ENCODE measurements at regions not wholly inside any gene's neighbourhood (a gene's known extent, or its start where the extent isn't known, plus 50 kb on each side); places are given as distances from the start of the nearest gene placed in this dataset.

- DNase-seq, result no peak
- H3K27me3 ChIP-seq (replicated peaks in 2 of 5; ENCODE audit: control insufficient read depth in 4 of 5, insufficient read depth in 5 of 5, low read length in 4 of 5), result no peaks in the 10 kb centered on the region
- H3K36me3 ChIP-seq (ENCODE audit: control insufficient read depth in 4 of 4, insufficient read depth in 4 of 4, low read length in 3 of 4), result no peaks in the 10 kb centered on the region
- peaks cover 0 to 3% (median 2%) of the 10 kb centered on the region in 4 experiments for H3K4me1 ChIP-seq (ENCODE audit: control extremely low read depth in 1 of 4, control insufficient read depth in 4 of 4, insufficient read depth in 4 of 4, low read length in 3 of 4)
- no peaks in the 10 kb centered on the region for H3K9me3 ChIP-seq (ENCODE audit: control extremely low read depth in 1 of 5, control insufficient read depth in 4 of 5, insufficient read depth in 2 of 5, low read depth in 1 of 5, low read length in 4 of 5)
- H3K4me3 ChIP-seq (ENCODE audit: control insufficient read depth in 1 of 7, extremely low read depth in 1 of 7, insufficient read depth in 4 of 7, low read depth in 2 of 7, low read length in 6 of 7), result no peak overlapping the region
- POLR2A ChIA-PET, result no interaction called here
- H3K27ac ChIP-seq (ENCODE audit: insufficient read depth in 1 of 2, low read depth in 1 of 2, low read length in 2 of 2, poor library complexity in 1 of 2, severe bottlenecking in 2 of 2), result no peak overlapping the region
- CTCF ChIA-PET, result no interaction called here
- 100% methylated on average over 1 of the region's 2 CpGs for whole genome bisulfite sequencing (ENCODE audit: insufficient coverage)
Measured at GRCh38 chr11:96466607-96467006, 76.8 kb downstream of the JRKL start.

- 86% methylated on average over 3 of the region's 3 CpGs for WGBS (ENCODE audit: insufficient coverage)
- peaks cover 0 to 15% (median 5%) of the 10 kb centered on the region in 5 experiments for H3K9me3 ChIP-seq (ENCODE audit: control extremely low read depth in 1 of 5, control insufficient read depth in 4 of 5, insufficient read depth in 2 of 5, low read depth in 1 of 5, low read length in 4 of 5)
- H3K36me3 ChIP-seq (ENCODE audit: control insufficient read depth in 4 of 4, insufficient read depth in 4 of 4, low read length in 3 of 4), result no peaks in the 10 kb centered on the region
- no peak for DNase-seq
- ChIA-PET POLR2A (no interaction called here), CTCF (interaction anchor here (0.9 kb wide), 1 partner anchor 671 kb away, joined by 3 read pairs; no protein-coding TSS in a partner anchor)
- H3K4me3 ChIP-seq (ENCODE audit: control insufficient read depth in 1 of 7, extremely low read depth in 1 of 7, insufficient read depth in 4 of 7, low read depth in 2 of 7, low read length in 6 of 7), result no peak overlapping the region
- H3K27ac ChIP-seq (ENCODE audit: insufficient read depth in 1 of 2, low read depth in 1 of 2, low read length in 2 of 2, poor library complexity in 1 of 2, severe bottlenecking in 2 of 2), result no peak overlapping the region
- no peaks in the 10 kb centered on the region for H3K27me3 ChIP-seq (replicated peaks in 2 of 5; ENCODE audit: control insufficient read depth in 4 of 5, insufficient read depth in 5 of 5, low read length in 4 of 5)
- no peaks in the 10 kb centered on the region for H3K4me1 ChIP-seq (ENCODE audit: control extremely low read depth in 1 of 4, control insufficient read depth in 4 of 4, insufficient read depth in 4 of 4, low read length in 3 of 4)
Measured at GRCh38 chr11:96469776-96470175, 80.0 kb downstream of the JRKL start.

GRCh38 chr11:96470521-96470920 lies 80.7 kb downstream of the JRKL start:
- no CpG with 5 or more reads among the region's 1 CpG for WGBS (ENCODE audit: insufficient coverage)
- POLR2A ChIA-PET, result no interaction called here
- Histone ChIP-seq H3K27me3 (replicated peaks in 2 of 5; ENCODE audit: control insufficient read depth in 4 of 5, insufficient read depth in 5 of 5, low read length in 4 of 5) (no peaks in the 10 kb centered on the region), H3K27ac (ENCODE audit: insufficient read depth in 1 of 2, low read depth in 1 of 2, low read length in 2 of 2, poor library complexity in 1 of 2, severe bottlenecking in 2 of 2) (no peak overlapping the region), H3K4me1 (ENCODE audit: control extremely low read depth in 1 of 4, control insufficient read depth in 4 of 4, insufficient read depth in 4 of 4, low read length in 3 of 4) (no peaks in the 10 kb centered on the region), H3K9me3 (ENCODE audit: control extremely low read depth in 1 of 5, control insufficient read depth in 4 of 5, insufficient read depth in 2 of 5, low read depth in 1 of 5, low read length in 4 of 5) (peaks cover 0 to 16% (median 5%) of the 10 kb centered on the region in 5 experiments), H3K4me3 (ENCODE audit: control insufficient read depth in 1 of 7, extremely low read depth in 1 of 7, insufficient read depth in 4 of 7, low read depth in 2 of 7, low read length in 6 of 7) (no peak overlapping the region), H3K36me3 (ENCODE audit: control insufficient read depth in 4 of 4, insufficient read depth in 4 of 4, low read length in 3 of 4) (no peaks in the 10 kb centered on the region)
- CTCF ChIA-PET, result no interaction called here
- DNase-seq, result peak in 2 of 3 donors; percentile 4 to 5

- Histone ChIP-seq H3K36me3 (ENCODE audit: control insufficient read depth in 4 of 4, insufficient read depth in 4 of 4, low read length in 3 of 4) (no peaks in the 10 kb centered on the region), H3K27me3 (replicated peaks in 2 of 5; ENCODE audit: control insufficient read depth in 4 of 5, insufficient read depth in 5 of 5, low read length in 4 of 5) (no peaks in the 10 kb centered on the region), H3K4me3 (ENCODE audit: control insufficient read depth in 1 of 7, extremely low read depth in 1 of 7, insufficient read depth in 4 of 7, low read depth in 2 of 7, low read length in 6 of 7) (no peak overlapping the region), H3K9me3 (ENCODE audit: control extremely low read depth in 1 of 5, control insufficient read depth in 4 of 5, insufficient read depth in 2 of 5, low read depth in 1 of 5, low read length in 4 of 5) (peaks cover 0 to 16% (median 5%) of the 10 kb centered on the region in 5 experiments), H3K27ac (ENCODE audit: insufficient read depth in 1 of 2, low read depth in 1 of 2, low read length in 2 of 2, poor library complexity in 1 of 2, severe bottlenecking in 2 of 2) (no peak overlapping the region), H3K4me1 (ENCODE audit: control extremely low read depth in 1 of 4, control insufficient read depth in 4 of 4, insufficient read depth in 4 of 4, low read length in 3 of 4) (no peaks in the 10 kb centered on the region)
- ChIA-PET CTCF (interaction anchor here (1.0 kb wide), 1 partner anchor 9 kb away, joined by 3 read pairs; no protein-coding TSS in a partner anchor), POLR2A (no interaction called here)
- no peak for DNase-seq
- WGBS (ENCODE audit: insufficient coverage), result no CpG with 5 or more reads among the region's 1 CpG
Measured at GRCh38 chr11:96472085-96472484, 82.3 kb downstream of the JRKL start.

- ChIA-PET CTCF (no interaction called here), POLR2A (no interaction called here)
Measured at GRCh38 chr11:96474263-96474662, 84.5 kb downstream of the JRKL start.

GRCh38 chr11:96481204-96481603 lies 91.4 kb downstream of the JRKL start:
- 60% methylated on average over 1 of the region's 1 CpG for WGBS (ENCODE audit: insufficient coverage)
- H3K9me3 ChIP-seq (ENCODE audit: control extremely low read depth in 1 of 5, control insufficient read depth in 4 of 5, insufficient read depth in 2 of 5, low read depth in 1 of 5, low read length in 4 of 5), result no peaks in the 10 kb centered on the region
- no peak overlapping the region for H3K27ac ChIP-seq (ENCODE audit: insufficient read depth in 1 of 2, low read depth in 1 of 2, low read length in 2 of 2, poor library complexity in 1 of 2, severe bottlenecking in 2 of 2)
- H3K27me3 ChIP-seq (replicated peaks in 2 of 5; ENCODE audit: control insufficient read depth in 4 of 5, insufficient read depth in 5 of 5, low read length in 4 of 5), result peaks cover 0 to 3% (median 0%) of the 10 kb centered on the region in 5 experiments
- CTCF ChIA-PET, result no interaction called here
- no peaks in the 10 kb centered on the region for H3K36me3 ChIP-seq (ENCODE audit: control insufficient read depth in 4 of 4, insufficient read depth in 4 of 4, low read length in 3 of 4)
- H3K4me1 ChIP-seq (ENCODE audit: control extremely low read depth in 1 of 4, control insufficient read depth in 4 of 4, insufficient read depth in 4 of 4, low read length in 3 of 4), result no peaks in the 10 kb centered on the region
- no peak for DNase-seq
- H3K4me3 ChIP-seq (ENCODE audit: control insufficient read depth in 1 of 7, extremely low read depth in 1 of 7, insufficient read depth in 4 of 7, low read depth in 2 of 7, low read length in 6 of 7), result no peak overlapping the region
- POLR2A ChIA-PET, result no interaction called here

More at GRCh38 chr11:96474263-96474662, 84.5 kb downstream of the JRKL start:
- Histone ChIP-seq H3K36me3 (ENCODE audit: control insufficient read depth in 4 of 4, insufficient read depth in 4 of 4, low read length in 3 of 4) (no peaks in the 10 kb centered on the region), H3K27me3 (replicated peaks in 2 of 5; ENCODE audit: control insufficient read depth in 4 of 5, insufficient read depth in 5 of 5, low read length in 4 of 5) (no peaks in the 10 kb centered on the region), H3K4me1 (ENCODE audit: control extremely low read depth in 1 of 4, control insufficient read depth in 4 of 4, insufficient read depth in 4 of 4, low read length in 3 of 4) (no peaks in the 10 kb centered on the region), H3K4me3 (ENCODE audit: control insufficient read depth in 1 of 7, extremely low read depth in 1 of 7, insufficient read depth in 4 of 7, low read depth in 2 of 7, low read length in 6 of 7) (no peak overlapping the region), H3K27ac (ENCODE audit: insufficient read depth in 1 of 2, low read depth in 1 of 2, low read length in 2 of 2, poor library complexity in 1 of 2, severe bottlenecking in 2 of 2) (no peak overlapping the region), H3K9me3 (ENCODE audit: control extremely low read depth in 1 of 5, control insufficient read depth in 4 of 5, insufficient read depth in 2 of 5, low read depth in 1 of 5, low read length in 4 of 5) (peaks cover 0 to 16% (median 5%) of the 10 kb centered on the region in 5 experiments)
- WGBS (ENCODE audit: insufficient coverage), result 100% methylated on average over 1 of the region's 1 CpG
- no peak for DNase-seq

- H3K4me3 ChIP-seq (ENCODE audit: control insufficient read depth in 1 of 7, extremely low read depth in 1 of 7, insufficient read depth in 4 of 7, low read depth in 2 of 7, low read length in 6 of 7), result no peak overlapping the region
- H3K4me1 ChIP-seq (ENCODE audit: control extremely low read depth in 1 of 4, control insufficient read depth in 4 of 4, insufficient read depth in 4 of 4, low read length in 3 of 4), result no peaks in the 10 kb centered on the region
- CTCF ChIA-PET, result interaction anchor here (2.8 kb wide), 1 partner anchor 17 kb away, joined by 9 read pairs; no protein-coding TSS in a partner anchor
- H3K27ac ChIP-seq (ENCODE audit: insufficient read depth in 1 of 2, low read depth in 1 of 2, low read length in 2 of 2, poor library complexity in 1 of 2, severe bottlenecking in 2 of 2), result no peak overlapping the region
- no peaks in the 10 kb centered on the region for H3K9me3 ChIP-seq (ENCODE audit: control extremely low read depth in 1 of 5, control insufficient read depth in 4 of 5, insufficient read depth in 2 of 5, low read depth in 1 of 5, low read length in 4 of 5)
- POLR2A ChIA-PET, result no interaction called here
- no peaks in the 10 kb centered on the region for H3K36me3 ChIP-seq (ENCODE audit: control insufficient read depth in 4 of 4, insufficient read depth in 4 of 4, low read length in 3 of 4)
- peaks cover 0 to 3% (median 0%) of the 10 kb centered on the region in 5 experiments for H3K27me3 ChIP-seq (replicated peaks in 2 of 5; ENCODE audit: control insufficient read depth in 4 of 5, insufficient read depth in 5 of 5, low read length in 4 of 5)
- no CpG with 5 or more reads among the region's 1 CpG for WGBS (ENCODE audit: insufficient coverage)
- no peak for DNase-seq
Measured at GRCh38 chr11:96481771-96482170, 92.0 kb downstream of the JRKL start.

Measured in common myeloid progenitor, CD34-positive (primary cell).